Thymus (tissue), 11 donors: ENCODE measurements at regions not wholly inside any gene's neighbourhood (a gene's known extent, or its start where the extent isn't known, plus 50 kb on each side); places are given as distances from the start of the nearest gene placed in this dataset.

Source experiments
- DNase-seq, 9 donors: peaks; one replicate each; pipeline ENCODE4 v3.0.0-alpha.2; 2013; ENCODE audit warnings: low spot score in 9 of 9, low read depth in 6 of 9, missing footprints in 1 of 9
- H3K27ac ChIP-seq, 2 donors: one replicate each; pipeline ENCODE4 v1.5.1; 2013; ENCODE audit warnings: control low read depth in 1 of 2, low read depth in 1 of 2, low read length in 1 of 2, mild to moderate bottlenecking in 1 of 2, moderate library complexity in 1 of 2
- H3K27me3 ChIP-seq, 2 donors: one replicate each; pipeline ENCODE4 v1.5.1; 2013; ENCODE audit warnings: low read length in 1 of 2; ENCODE audit not compliant: control insufficient read depth in 2 of 2, insufficient read depth in 1 of 2
- H3K36me3 ChIP-seq, 2 donors: one replicate each; pipeline ENCODE4 v1.5.1; 2013; ENCODE audit warnings: low read length in 1 of 2, mild to moderate bottlenecking in 1 of 2, moderate library complexity in 1 of 2; ENCODE audit not compliant: control insufficient read depth in 2 of 2, insufficient read depth in 2 of 2
- H3K4me1 ChIP-seq, 2 donors: one replicate each; pipeline ENCODE4 v1.5.1; 2013; ENCODE audit warnings: low read length in 2 of 2; ENCODE audit not compliant: control insufficient read depth in 2 of 2, insufficient read depth in 2 of 2
- H3K4me3 ChIP-seq, 2 donors: one replicate each; pipeline ENCODE4 v1.5.1; 2013; ENCODE audit warnings: low read length in 2 of 2, control low read depth in 1 of 2, mild to moderate bottlenecking in 1 of 2
- H3K9me3 ChIP-seq, 2 donors: one replicate each; pipeline ENCODE4 v1.5.1; 2013; ENCODE audit warnings: low read length in 1 of 2, mild to moderate bottlenecking in 1 of 2; ENCODE audit not compliant: control insufficient read depth in 2 of 2, insufficient read depth in 1 of 2
- WGBS: extraction: QIAGEN DNeasy Blood & Tissue Kit; methylation state at CpG from one replicate; pipeline ENCODE4 v1.1.7; 2013; 5-methylcytosine and 5-hydroxymethylcytosine counted together
- donor health status: healthy.

GRCh38 chr4:178273168-178273567 lies 830.9 kb upstream of the AGA start:
- Histone ChIP-seq H3K4me1 (no peaks in the 10 kb centered on the region), H3K27ac (no peak overlapping the region), H3K4me3 (no peak overlapping the region), H3K36me3 (no peaks in the 10 kb centered on the region), H3K27me3 (no peaks in the 10 kb centered on the region), H3K9me3 (peaks cover 0 to 6% of the 10 kb centered on the region in 2 donors)
- 93% methylated on average over 2 of the region's 2 CpGs for WGBS
- DNase-seq: no peak

GRCh38 chr4:178275671-178276360 lies 833.6 kb upstream of the AGA start:
- 68% methylated on average over 5 of the region's 5 CpGs for WGBS
- H3K4me1 ChIP-seq: no peaks in the 10 kb centered on the region
- no peak overlapping the region for H3K4me3 ChIP-seq
- DNase-seq: no peak
- H3K27ac ChIP-seq: no peak overlapping the region
- H3K9me3 ChIP-seq: peaks cover 0 to 3% of the 10 kb centered on the region in 2 donors
- H3K36me3 ChIP-seq: no peaks in the 10 kb centered on the region
- H3K27me3 ChIP-seq: no peaks in the 10 kb centered on the region

- 72% methylated on average over 4 of the region's 4 CpGs for WGBS
- no peak for DNase-seq
- H3K4me3 ChIP-seq: no peak overlapping the region
- H3K27me3 ChIP-seq: no peaks in the 10 kb centered on the region
- H3K4me1 ChIP-seq: no peaks in the 10 kb centered on the region
- no peaks in the 10 kb centered on the region for H3K36me3 ChIP-seq
- H3K9me3 ChIP-seq: no peaks in the 10 kb centered on the region
- H3K27ac ChIP-seq: no peak overlapping the region
Measured at GRCh38 chr4:178280362-178280761, 838.1 kb upstream of the AGA start.

GRCh38 chr4:178288462-178288861 lies 846.2 kb upstream of the AGA start:
- Histone ChIP-seq H3K9me3 (no peaks in the 10 kb centered on the region), H3K27me3 (no peaks in the 10 kb centered on the region), H3K36me3 (no peaks in the 10 kb centered on the region), H3K4me1 (no peaks in the 10 kb centered on the region), H3K27ac (no peak overlapping the region), H3K4me3 (no peak overlapping the region)
- DNase-seq: no peak

GRCh38 chr4:178293601-178294000 lies 851.4 kb upstream of the AGA start:
- no peaks in the 10 kb centered on the region for H3K27me3 ChIP-seq
- no peaks in the 10 kb centered on the region for H3K36me3 ChIP-seq
- no peaks in the 10 kb centered on the region for H3K4me1 ChIP-seq
- no peak for DNase-seq
- no peak overlapping the region for H3K4me3 ChIP-seq
- no peak overlapping the region for H3K27ac ChIP-seq
- WGBS: 94% methylated on average over 6 of the region's 6 CpGs
- no peaks in the 10 kb centered on the region for H3K9me3 ChIP-seq

GRCh38 chr4:178296669-178297068 lies 854.4 kb upstream of the AGA start:
- H3K9me3 ChIP-seq: no peaks in the 10 kb centered on the region
- WGBS: 97% methylated on average over 1 of the region's 1 CpG

GRCh38 chr4:178306565-178306964 lies 864.3 kb upstream of the AGA start:
- H3K4me3 ChIP-seq: no peak overlapping the region
- 88% methylated on average over 3 of the region's 3 CpGs for WGBS
- no peaks in the 10 kb centered on the region for H3K9me3 ChIP-seq
- no peaks in the 10 kb centered on the region for H3K4me1 ChIP-seq
- H3K27ac ChIP-seq: no peak overlapping the region
- DNase-seq: no peak
- H3K27me3 ChIP-seq: no peaks in the 10 kb centered on the region
- H3K36me3 ChIP-seq: no peaks in the 10 kb centered on the region

More at GRCh38 chr4:178296669-178297068, 854.4 kb upstream of the AGA start:
- Histone ChIP-seq H3K36me3 (no peaks in the 10 kb centered on the region), H3K4me1 (no peaks in the 10 kb centered on the region), H3K27ac (no peak overlapping the region), H3K4me3 (no peak overlapping the region), H3K27me3 (no peaks in the 10 kb centered on the region)
- no peak for DNase-seq

GRCh38 chr4:178309890-178310289 lies 867.7 kb upstream of the AGA start:
- no peaks in the 10 kb centered on the region for H3K36me3 ChIP-seq
- H3K4me3 ChIP-seq: no peak overlapping the region
- no peaks in the 10 kb centered on the region for H3K9me3 ChIP-seq
- DNase-seq: no peak
- H3K4me1 ChIP-seq: no peaks in the 10 kb centered on the region
- 59% methylated on average over 2 of the region's 2 CpGs for WGBS
- no peak overlapping the region for H3K27ac ChIP-seq
- no peaks in the 10 kb centered on the region for H3K27me3 ChIP-seq

GRCh38 chr4:178311997-178312396 lies 869.8 kb upstream of the AGA start:
- Histone ChIP-seq H3K4me1 (no peaks in the 10 kb centered on the region), H3K36me3 (no peaks in the 10 kb centered on the region), H3K27me3 (no peaks in the 10 kb centered on the region), H3K9me3 (no peaks in the 10 kb centered on the region), H3K27ac (no peak overlapping the region), H3K4me3 (no peak overlapping the region)
- no peak for DNase-seq
- 40% methylated on average over 2 of the region's 2 CpGs for WGBS
